GM19035 (cell line): ENCODE measurements at regions not wholly inside any gene's neighbourhood (a gene's known extent, or its start where the extent isn't known, plus 50 kb on each side); places are given as distances from the start of the nearest gene placed in this dataset.
A peak's percentile ranks its signal among the peaks of the same experiment; 100 is the strongest.
"Not testable (repeated sequence)": the region's sequence is repeated elsewhere in the genome, so short reads cannot be mapped to it uniquely, and the experiment has no call there.

ENCODE experiments used
- ATAC-seq: cut with Tn5 transposase; IDR thresholded peaks from one replicate; pipeline ENCODE4 v1.9.1; 2021; ENCODE audit not compliant: unreplicated experiment

DNA sequence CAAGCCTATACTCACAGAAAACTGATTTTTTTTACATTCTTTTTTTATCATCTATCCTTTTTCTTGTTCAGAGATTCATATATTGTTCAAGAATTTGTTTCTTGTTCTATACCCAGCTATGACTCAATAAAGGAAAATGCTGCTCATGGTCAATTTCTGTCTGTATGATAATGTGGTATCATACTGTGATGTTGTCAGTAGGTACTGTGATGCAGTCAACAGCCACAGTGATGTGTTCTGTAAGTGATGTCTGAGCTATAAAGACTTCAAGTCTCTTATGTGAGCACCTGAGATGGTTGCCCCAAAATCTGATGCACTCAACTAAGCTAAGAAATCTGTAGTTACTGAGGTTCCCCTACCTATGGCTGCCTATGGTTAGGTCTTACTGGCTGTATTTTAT lies 294.2 kb upstream of the GRIN3A start:
- ATAC-seq, result no peak

DNA sequence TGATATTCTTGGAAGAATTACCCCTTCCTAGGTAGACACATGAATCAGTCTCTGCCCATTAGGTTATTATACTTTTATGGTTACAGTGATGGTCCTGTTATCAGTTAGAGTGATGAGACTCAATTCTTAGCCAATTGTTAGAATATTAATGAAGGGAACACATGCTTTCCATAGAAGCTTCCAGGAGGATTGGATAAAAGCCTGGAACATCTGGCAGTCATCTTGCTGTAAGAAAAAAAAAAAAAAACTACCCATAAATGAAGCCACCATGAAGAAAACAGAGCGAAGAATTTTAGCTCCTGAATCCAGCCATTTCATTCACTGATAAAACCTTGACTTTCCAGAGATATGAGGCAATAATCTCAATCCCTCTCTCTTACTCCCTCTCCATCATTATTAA lies 262.5 kb upstream of the GRIN3A start:
- no peak for ATAC-seq

DNA sequence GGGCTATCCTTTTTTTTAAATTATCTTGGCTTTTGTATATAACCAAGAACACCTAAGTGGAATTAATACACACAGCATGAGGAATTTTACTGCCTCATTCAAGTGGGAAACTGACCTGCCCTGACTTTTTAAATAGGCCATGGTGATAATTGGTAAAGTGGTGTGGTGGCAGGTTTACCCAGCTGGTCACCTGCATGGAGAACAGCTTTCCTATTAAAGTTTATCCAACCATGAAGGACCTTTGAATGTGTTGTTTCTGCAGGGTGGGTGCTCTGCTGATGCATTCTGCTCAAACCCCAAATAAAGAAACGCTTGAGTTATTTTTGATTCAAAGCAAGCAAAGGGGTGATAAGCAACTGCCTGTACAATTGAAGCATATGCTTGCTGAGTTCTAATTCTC lies 261.0 kb upstream of the GRIN3A start:
- no peak for ATAC-seq

- no peak for ATAC-seq
Observed at GRCh38 chr9:101995231-101995630, 256.8 kb upstream of the GRIN3A start.

DNA sequence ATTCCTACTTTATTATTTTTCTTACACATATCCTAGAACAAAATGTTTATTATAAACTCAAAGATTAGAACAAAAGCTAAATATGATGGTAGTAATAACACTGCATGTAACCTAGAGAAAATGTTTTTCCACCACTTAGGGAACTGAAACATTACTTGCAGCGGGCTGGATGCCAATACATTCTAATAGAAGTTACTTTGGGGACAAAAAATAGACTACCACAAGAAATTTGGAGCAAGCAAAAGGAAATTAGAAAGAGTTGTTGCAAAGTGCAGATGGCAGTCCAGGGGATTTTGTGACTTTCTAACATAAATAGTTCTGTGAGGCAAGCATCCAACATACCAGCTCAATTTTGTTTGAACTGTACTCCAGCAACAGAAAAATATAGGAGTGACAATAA lies 255.3 kb upstream of the GRIN3A start:
- ATAC-seq, result no peak

- no peak for ATAC-seq
Observed at GRCh38 chr9:101991926-101992325, 253.5 kb upstream of the GRIN3A start.

- peak; percentile 85 for ATAC-seq
Observed at GRCh38 chr9:101977614-101978210, 239.3 kb upstream of the GRIN3A start.

DNA sequence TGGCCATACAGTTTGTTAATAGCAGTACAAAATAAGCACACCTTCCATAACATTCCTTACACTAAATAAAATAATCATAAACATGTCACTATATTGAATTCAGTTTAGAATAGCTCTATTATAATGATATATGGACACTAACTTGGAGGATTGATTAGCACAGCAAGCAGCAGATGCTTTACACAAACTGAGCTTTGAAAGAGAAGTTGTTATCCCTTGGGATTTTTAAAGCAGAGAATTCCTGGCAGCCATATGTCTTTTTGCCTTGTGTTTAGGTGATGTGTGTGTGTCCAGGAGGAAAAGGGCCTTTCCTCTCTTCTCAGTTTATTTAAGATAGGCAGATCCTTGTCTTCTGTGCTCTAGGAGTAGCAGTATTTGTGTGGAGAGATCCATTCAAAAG lies 232.2 kb upstream of the GRIN3A start:
- ATAC-seq, result no peak

DNA sequence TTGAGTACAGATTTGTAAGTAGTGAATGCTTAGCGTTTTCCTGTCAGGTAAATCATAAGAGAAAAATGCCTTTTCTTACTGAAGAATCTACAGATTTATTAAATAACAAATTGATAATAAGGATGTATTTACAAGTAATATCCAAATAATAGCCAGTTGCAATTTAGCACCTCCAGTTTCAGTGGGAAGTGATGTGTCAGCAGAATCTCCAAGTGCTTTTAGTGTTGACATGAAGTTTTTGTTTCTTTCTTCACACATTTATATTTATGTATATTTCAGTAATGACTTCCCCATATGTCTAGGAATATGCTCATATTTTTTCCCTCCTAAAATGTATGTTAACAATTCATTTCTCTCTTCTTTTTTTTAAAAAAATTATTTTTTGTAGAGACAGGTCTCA lies 229.9 kb upstream of the GRIN3A start:
- no peak for ATAC-seq

GRCh38 chr9:101966691-101967090 lies 228.2 kb upstream of the GRIN3A start:
- no peak for ATAC-seq

DNA sequence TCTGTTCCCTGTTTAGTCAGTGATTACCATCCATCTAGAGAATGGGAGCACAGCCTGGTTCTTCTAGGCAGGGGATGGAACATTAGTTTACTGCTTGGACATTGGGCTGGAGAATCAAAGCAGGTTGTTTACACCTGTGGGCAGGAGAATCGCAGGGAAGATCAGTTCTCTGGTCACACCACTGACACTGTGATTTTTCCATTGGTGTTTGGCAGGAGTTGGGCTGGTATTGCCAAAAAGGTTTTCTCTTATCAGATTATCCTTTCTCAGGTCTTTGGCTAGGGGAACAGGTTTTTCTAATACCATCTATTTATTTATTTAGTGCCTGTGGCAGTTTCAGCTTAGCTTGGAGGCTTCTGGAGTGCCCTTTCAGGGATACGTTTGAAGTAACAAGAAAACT lies 219.3 kb upstream of the GRIN3A start:
- ATAC-seq, result no peak

- ATAC-seq, result no peak
Observed at GRCh38 chr9:101951598-101951997, 213.2 kb upstream of the GRIN3A start.

GRCh38 chr9:101931756-101932155 lies 193.3 kb upstream of the GRIN3A start:
- no peak for ATAC-seq

GRCh38 chr9:101930783-101931182 lies 192.3 kb upstream of the GRIN3A start:
- ATAC-seq, result no peak

DNA sequence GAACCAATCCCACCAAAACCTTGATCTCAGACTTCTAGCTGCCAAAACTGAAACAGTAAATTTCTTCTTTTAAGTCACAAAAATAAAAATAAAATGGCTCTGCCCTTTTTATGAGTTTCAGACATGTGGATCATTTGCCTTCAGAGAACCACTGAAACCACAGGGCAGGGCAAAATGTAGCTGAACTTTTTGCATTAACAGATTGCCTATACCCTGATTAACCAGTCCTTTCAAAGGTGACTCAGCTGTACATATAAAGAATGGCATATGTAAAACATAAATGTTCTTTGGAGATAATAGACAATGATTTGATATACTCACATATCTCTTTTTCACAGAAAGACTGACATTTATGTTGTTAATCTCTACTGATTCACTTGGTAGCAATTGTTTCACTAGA lies 187.1 kb upstream of the GRIN3A start:
- ATAC-seq, result no peak

DNA sequence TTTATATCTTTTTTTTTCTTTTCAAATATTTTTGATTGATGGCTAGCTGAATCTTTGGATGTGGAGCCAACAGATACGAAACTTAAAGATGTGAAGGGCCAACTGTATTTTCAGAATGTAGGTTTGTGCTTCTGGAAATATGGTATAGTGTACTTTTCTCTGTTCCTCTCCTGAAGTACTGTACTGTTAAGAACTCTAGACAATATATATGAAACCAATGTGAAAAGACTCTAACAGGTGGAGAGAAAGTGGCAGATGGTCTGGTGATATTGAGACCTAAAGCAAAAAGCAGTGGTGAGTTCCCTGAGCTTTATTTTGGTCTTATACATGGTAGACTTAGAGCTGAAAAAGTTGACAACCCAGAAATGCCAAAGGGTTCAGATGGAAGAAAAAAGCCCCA lies 185.0 kb upstream of the GRIN3A start:
- ATAC-seq, result no peak

DNA sequence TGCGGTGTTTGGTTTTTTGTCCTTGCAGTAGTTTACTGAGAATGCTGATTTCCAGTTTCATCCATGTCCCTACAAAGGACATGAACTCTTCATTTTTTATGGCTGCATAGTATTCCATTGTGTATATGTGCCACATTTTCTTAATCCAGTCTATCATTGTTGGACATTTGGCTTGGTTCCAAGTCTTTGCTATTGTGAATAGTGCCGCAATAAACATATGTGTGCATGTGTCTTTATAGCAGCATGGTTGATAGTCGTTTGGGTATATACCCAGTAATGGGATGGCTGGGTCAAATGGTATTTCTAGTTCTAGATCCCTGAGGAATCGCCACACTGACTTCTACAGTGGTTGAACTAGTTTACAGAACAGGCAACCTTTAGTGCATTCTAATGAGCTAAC lies 178.5 kb upstream of the GRIN3A start:
- ATAC-seq, result not testable (repeated sequence)

GRCh38 chr9:101915482-101915881 lies 177.0 kb upstream of the GRIN3A start:
- ATAC-seq, result no peak

GRCh38 chr9:101912698-101913097 lies 174.3 kb upstream of the GRIN3A start:
- ATAC-seq, result no peak

GRCh38 chr9:101907466-101907865 lies 169.0 kb upstream of the GRIN3A start:
- ATAC-seq, result no peak

DNA sequence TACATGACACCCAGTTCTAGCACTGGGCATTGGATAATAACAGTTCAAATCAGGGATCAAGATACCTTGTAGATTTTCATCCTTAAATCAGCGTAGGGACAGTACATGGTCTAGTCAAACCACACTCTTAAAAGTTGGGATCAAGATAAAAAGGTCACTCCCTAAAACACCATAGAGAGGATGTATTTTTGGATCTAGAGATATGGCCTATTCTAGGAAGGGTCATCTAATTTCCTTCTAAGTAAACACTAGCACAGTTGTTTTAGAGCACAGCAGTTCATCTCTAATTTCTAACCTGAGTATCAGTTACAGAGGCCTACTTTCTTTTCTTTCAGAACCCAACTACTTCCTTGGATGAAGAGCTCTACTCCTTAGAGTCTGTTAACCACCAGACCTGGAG lies 166.4 kb upstream of the GRIN3A start:
- ATAC-seq, result no peak

GRCh38 chr9:101902051-101902450 lies 163.6 kb upstream of the GRIN3A start:
- ATAC-seq, result no peak

DNA sequence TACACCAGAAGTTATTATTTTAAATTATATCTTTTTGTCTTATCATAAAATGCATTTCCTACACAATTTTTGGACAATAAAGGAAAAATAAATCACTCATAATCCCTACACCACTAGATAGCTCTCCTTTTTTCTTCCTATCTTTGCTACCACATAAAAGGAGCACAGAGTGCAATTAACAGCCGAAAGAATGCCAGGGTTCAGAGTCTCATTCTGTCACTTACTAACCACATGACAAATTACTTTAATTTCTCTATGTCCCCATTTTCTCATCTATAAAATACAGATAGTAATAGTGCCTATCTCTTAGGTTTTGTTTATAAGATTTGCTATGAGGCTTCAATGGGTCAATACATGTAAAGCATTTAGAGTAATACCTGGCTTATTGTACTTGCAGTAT lies 158.7 kb upstream of the GRIN3A start:
- no peak for ATAC-seq
